Muscle layer of duodenum (tissue), 2 donors: ENCODE measurements at regions not wholly inside any gene's neighbourhood (a gene's known extent, or its start where the extent isn't known, plus 50 kb on each side); places are given as distances from the start of the nearest gene placed in this dataset.

Source experiments
- H3K27ac ChIP-seq: one replicate; pipeline ENCODE4 v1.7.0; 2013; ENCODE audit warnings: mild to moderate bottlenecking, low read length
- H3K27me3 ChIP-seq: one replicate; pipeline ENCODE4 v1.7.0; 2013; ENCODE audit warnings: low read depth, mild to moderate bottlenecking, control low read depth, low read length
- H3K36me3 ChIP-seq, 2 donors: one replicate each; pipeline ENCODE4 v1.7.0; 2013; ENCODE audit warnings: low read length in 2 of 2, control low read depth in 1 of 2, mild to moderate bottlenecking in 1 of 2; ENCODE audit not compliant: insufficient read depth in 2 of 2, control insufficient read depth in 1 of 2
- H3K4me1 ChIP-seq, 2 donors: one replicate each; pipeline ENCODE4 v1.7.0; 2013; ENCODE audit warnings: low read length in 2 of 2, mild to moderate bottlenecking in 2 of 2, control low read depth in 1 of 2, moderate library complexity in 1 of 2; ENCODE audit not compliant: insufficient read depth in 2 of 2, control insufficient read depth in 1 of 2
- H3K4me3 ChIP-seq, 2 donors: one replicate each; pipeline ENCODE4 v1.7.0; 2013; ENCODE audit warnings: low read length in 2 of 2, low read depth in 1 of 2, mild to moderate bottlenecking in 1 of 2
- H3K9me3 ChIP-seq, 2 donors: one replicate each; pipeline ENCODE4 v1.7.0; 2013; ENCODE audit warnings: low read length in 2 of 2, control low read depth in 1 of 2, mild to moderate bottlenecking in 1 of 2; ENCODE audit not compliant: control insufficient read depth in 1 of 2
- donor health status: healthy.

DNA sequence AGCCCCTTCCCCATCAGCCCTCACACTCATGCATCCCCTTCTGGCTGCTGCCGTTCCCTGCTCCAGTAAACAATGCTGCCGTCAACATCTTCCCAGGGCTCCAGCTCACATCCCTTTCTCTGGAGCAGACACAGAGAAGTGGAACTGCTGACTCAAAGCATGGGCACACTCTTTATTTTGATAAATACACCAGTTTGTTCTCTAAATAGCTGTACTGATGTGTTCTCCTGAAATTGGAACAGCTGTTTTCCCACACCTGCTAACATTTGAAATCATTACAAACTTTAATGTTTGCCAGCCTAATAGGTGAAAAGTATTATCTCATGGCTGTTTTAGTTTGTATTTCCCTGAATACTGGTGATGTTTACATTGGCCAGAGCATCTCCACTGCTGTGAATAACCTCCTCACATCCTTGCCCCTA, 102.1 kb upstream of the NXT1 start:
- no peaks in the 10 kb centered on the region for H3K9me3 ChIP-seq
- H3K36me3 ChIP-seq: no peaks in the 10 kb centered on the region
- H3K27ac ChIP-seq: no peak overlapping the region

DNA sequence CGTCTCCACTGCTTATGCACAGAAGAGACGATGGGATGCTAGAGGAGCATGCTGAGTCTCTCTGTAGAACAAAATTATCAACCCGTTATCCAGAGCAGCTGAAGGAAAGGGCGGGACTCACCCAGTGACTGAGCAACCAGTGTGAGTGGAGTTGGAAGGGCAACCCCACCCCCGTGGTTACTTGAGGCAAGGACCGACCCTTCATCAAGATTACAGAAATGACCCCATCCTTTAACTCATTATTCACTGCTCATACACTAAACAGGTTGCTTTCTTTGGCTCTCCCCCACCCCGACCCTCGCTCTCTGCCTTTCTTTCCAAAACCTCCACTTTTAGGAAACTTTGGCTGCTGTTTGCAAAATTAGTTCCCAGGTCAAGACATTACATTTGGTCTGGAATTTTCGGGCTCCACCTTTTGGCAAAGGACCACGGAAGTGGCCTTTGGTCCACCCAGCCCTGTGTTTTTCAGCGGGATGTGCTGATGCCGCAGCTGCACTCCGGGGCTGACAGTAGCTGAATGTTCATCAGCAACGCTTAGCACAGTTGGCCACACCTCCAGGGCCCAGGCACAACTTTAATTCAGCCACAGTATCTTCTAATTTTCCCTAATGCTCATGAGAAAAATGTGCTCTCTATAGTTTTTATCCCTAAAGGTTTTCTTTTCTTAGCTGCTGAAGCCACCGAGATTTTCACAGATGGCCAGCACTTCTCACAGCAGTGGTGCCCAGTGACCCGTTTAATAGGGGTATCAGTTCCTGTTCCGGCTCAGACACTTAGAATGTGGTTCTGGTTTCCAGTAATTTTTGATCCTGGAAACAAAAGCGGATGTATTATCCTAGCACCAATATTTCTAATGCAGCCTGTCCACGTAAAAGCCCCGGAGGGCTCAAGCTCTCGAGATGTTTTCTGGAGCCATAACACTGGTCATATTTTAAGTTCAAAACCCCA, 103.6 kb upstream of the NXT1 start:
- Histone ChIP-seq H3K4me3 (no peak overlapping the region), H3K4me1 (peaks cover 0 to 7% of the 10 kb centered on the region in 2 donors), H3K27ac (no peak overlapping the region), H3K9me3 (no peaks in the 10 kb centered on the region), H3K36me3 (no peaks in the 10 kb centered on the region), H3K27me3 (no peaks in the 10 kb centered on the region)

More for the DNA sequence above, 102.1 kb upstream of the NXT1 start:
- H3K27me3 ChIP-seq: no peaks in the 10 kb centered on the region
- no peak overlapping the region for H3K4me3 ChIP-seq
- H3K4me1 ChIP-seq: peaks cover 0 to 7% of the 10 kb centered on the region in 2 donors

DNA sequence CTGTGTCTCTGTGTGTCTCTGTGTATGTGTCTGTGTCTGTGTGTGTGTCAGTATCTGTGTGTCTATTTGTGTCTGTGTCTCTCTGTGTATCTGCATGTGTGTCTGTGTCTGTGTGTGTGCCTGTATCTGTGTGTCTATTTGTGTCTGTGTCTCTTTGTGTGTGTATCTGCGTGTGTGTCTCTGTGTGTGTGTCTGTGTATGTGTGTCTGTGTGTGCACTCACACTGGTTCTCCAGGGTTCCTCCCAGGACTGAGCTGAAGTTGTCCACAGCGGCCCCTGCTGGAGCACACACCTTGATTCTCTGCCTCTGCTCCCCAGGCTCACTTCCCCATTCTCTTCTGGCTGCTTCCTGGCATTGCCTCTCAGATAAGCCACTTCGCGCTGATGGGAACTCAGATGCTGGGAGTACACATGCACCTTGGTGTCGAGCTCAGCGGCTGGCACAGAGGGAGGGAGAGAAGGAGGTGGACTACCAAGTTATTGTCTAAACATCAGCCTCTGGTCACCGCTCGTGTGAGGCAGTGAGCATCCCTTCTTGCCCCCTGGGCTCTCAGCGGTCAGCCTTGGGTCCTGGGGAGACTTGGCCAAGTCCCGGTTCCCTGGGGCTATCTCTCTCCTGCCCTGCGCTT, 104.9 kb upstream of the NXT1 start:
- peaks cover 0 to 7% of the 10 kb centered on the region in 2 donors for H3K4me1 ChIP-seq
- H3K4me3 ChIP-seq: no peak overlapping the region
- H3K36me3 ChIP-seq: no peaks in the 10 kb centered on the region
- no peaks in the 10 kb centered on the region for H3K27me3 ChIP-seq
- H3K27ac ChIP-seq: no peak overlapping the region
- no peaks in the 10 kb centered on the region for H3K9me3 ChIP-seq

DNA sequence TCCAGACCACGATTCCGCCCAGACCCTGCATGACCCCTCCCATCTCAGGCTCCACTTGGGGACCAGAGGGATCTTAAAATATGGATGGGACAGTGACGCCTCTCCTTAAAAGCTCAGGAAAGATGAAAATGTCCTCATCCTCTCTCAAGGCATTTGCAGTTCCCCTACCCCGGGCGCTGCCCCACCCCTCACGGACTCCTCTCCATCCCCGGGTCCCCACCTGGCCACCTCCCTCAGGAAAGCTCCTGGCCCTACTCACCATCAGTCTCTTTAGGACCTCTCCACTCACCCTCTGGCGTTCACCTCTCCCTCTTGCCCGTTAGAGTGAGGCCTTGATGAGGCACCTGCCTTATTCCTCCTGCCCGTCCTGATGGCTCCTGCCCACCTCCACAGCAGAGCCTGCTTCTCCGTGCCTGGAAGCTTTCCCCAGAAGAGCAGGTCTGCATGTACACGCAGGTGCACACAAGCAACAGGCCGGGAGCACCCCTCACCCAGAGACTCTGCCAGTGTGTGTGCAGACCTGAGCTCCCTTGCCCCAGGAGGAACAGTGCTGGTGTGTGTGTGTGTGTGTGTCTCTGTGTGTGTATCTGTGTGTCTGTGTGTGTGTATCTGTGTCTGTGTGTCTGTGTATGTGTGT, 105.6 kb upstream of the NXT1 start:
- peaks cover 0 to 7% of the 10 kb centered on the region in 2 donors for H3K4me1 ChIP-seq
- no peaks in the 10 kb centered on the region for H3K9me3 ChIP-seq
- no peak overlapping the region for H3K4me3 ChIP-seq
- no peaks in the 10 kb centered on the region for H3K36me3 ChIP-seq
- H3K27ac ChIP-seq: no peak overlapping the region
- no peaks in the 10 kb centered on the region for H3K27me3 ChIP-seq

DNA sequence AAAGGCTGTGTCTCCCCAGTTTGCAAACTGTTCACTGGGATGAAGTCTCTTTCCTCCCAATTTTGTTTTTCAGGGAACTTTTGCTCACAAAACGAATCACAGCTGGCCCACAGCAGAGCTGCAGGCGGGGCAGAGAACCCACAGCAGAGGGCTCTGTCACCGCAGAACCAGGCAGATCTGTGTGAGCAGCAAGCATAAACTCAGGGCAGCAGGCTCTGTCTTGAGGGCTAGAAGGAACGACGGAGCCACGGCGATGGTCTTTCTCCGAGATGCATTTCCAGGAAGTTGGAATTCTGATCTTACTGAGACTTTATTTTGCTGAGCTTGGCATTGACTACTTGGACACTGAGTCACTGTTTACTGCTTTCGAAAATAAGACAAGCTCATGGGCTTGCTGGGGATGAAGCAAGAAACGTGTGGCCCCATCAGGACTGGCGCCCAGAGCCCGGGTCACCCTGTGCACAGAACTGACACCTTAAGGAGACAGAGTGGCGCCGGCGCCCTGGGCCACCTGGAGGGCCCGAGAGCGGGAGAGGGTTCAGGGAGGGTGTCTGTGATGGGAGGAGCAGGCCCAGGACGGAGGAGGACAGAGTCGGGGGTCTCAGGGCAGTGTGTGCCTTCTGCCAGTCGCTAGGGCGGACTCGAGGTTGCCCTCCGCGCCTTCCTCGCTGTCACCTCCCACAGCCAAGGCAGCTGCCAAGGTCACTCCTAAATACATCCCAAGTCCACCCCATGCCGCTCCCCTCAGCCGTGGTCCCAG, 106.3 kb upstream of the NXT1 start:
- Histone ChIP-seq H3K4me3 (no peak overlapping the region), H3K27me3 (no peaks in the 10 kb centered on the region), H3K4me1 (peaks cover 0 to 7% of the 10 kb centered on the region in 2 donors), H3K36me3 (no peaks in the 10 kb centered on the region), H3K9me3 (no peaks in the 10 kb centered on the region), H3K27ac (no peak overlapping the region)

DNA sequence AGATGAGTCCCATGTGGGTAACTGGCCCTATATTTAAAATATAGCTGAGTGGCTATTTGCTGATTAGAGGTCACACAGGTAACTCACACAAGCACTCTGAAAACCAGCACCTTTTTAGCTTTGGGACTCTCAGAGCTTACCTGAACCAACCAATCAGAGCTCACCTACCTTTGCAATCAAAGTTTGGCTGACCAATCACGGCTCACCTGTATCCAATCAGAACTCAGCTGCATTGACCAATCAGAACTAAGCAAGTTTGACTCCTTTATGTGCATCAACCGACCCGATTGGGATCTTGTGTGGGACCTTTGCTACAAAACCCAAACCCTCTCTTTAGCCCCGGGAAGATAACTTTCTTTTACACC, 106.8 kb upstream of the NXT1 start:
- Histone ChIP-seq H3K27me3 (no peaks in the 10 kb centered on the region), H3K4me3 (no peak overlapping the region), H3K4me1 (peaks cover 0 to 7% of the 10 kb centered on the region in 2 donors), H3K36me3 (no peaks in the 10 kb centered on the region), H3K27ac (no peak overlapping the region), H3K9me3 (no peaks in the 10 kb centered on the region)

DNA sequence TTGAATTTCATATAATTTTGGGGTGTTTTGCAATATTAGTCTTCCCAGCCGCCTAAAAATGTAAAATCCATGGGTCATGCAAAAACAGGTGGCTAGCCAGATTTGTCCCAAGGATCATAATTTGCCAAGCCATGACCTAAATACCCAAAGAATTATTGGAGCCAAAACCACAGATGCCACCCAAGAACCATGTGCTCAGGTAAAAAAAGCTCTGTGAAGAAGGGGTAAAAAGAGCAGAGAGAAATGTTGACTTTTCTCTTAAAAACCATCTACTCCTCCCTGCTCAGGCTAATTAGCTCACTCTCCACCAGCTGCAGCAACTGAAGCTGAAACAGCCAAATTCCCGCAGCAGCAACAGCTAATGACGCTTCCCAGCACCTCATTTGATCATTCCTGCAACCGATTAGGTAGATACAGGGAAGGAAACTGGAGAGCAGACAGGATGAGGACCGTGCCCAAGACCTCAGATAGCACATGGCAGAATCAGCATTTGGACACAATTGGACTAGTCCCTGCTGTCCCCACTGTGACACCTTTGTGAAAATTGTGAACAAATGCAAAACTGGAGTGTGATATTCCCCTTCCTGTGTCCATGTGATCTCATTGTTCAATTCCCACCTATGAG, 107.9 kb upstream of the NXT1 start:
- Histone ChIP-seq H3K4me3 (no peak overlapping the region), H3K4me1 (peaks cover 0 to 6% of the 10 kb centered on the region in 2 donors), H3K9me3 (no peaks in the 10 kb centered on the region), H3K27ac (no peak overlapping the region), H3K36me3 (no peaks in the 10 kb centered on the region), H3K27me3 (no peaks in the 10 kb centered on the region)

DNA sequence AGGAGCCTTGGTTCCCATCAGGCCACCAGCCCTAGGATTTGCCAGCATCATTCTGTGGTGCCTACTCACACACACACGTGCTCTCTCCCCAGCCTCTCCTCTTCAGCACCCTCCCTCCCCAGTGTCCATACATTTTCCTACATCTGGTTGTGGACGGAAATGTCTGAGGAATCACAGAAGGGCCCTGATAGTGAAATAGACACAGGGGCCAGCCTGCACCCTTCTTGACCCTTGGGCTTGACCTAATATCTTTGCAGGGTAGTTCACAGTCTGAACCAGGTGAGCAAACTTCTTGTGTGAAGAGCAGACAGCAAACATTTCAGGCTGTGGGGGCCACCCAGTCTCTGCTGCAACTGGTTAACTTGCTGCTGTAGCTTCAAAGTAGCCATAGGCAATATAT, 108.5 kb upstream of the NXT1 start:
- Histone ChIP-seq H3K9me3 (no peaks in the 10 kb centered on the region), H3K27me3 (no peaks in the 10 kb centered on the region), H3K36me3 (no peaks in the 10 kb centered on the region), H3K4me1 (peaks cover 0 to 4% of the 10 kb centered on the region in 2 donors), H3K27ac (no peak overlapping the region), H3K4me3 (no peak overlapping the region)

GRCh38 chr20:23241416-23241815, 109.2 kb upstream of the NXT1 start:
- peaks cover 0 to 4% of the 10 kb centered on the region in 2 donors for H3K4me1 ChIP-seq

DNA sequence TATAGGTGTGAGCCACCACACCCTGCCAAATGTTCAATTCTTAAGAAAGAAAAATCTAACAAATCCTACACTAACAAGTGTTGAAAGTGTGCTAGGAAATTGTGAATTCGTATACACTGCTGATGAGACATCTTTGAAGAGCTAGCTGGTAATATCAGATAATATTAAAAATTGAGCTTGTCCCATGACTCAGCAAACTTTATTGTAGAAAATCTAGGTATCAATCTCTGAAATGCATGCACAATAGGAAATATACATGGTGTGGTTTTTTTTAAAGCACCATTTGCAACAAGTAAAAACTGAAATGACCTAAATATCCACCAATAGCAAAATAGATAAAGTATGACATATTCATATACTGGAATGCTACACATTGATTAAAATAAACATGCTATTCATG, 110.1 kb upstream of the NXT1 start:
- no peaks in the 10 kb centered on the region for H3K27me3 ChIP-seq
- H3K4me1 ChIP-seq: peaks cover 0 to 4% of the 10 kb centered on the region in 2 donors
- no peaks in the 10 kb centered on the region for H3K36me3 ChIP-seq
- no peak overlapping the region for H3K27ac ChIP-seq
- no peak overlapping the region for H3K4me3 ChIP-seq
- no peaks in the 10 kb centered on the region for H3K9me3 ChIP-seq

More at GRCh38 chr20:23241416-23241815, 109.2 kb upstream of the NXT1 start:
- no peaks in the 10 kb centered on the region for H3K27me3 ChIP-seq
- H3K27ac ChIP-seq: no peak overlapping the region
- no peaks in the 10 kb centered on the region for H3K36me3 ChIP-seq
- H3K4me3 ChIP-seq: no peak overlapping the region
- H3K9me3 ChIP-seq: no peaks in the 10 kb centered on the region
